ENCODE measurements at regions not wholly inside any gene's neighbourhood (a gene's known extent, or its start where the extent isn't known, plus 50 kb on each side); places are given as distances from the start of the nearest gene placed in this dataset.

- Histone ChIP-seq H3K9me1 (ENCODE audit: control insufficient read depth, insufficient read depth, low read length) (no peaks in the 10 kb centered on the region), H3K27ac (ENCODE audit: extremely low read depth, low read depth, low read length) (no peak overlapping the region), H4K20me1 (replicated peaks; ENCODE audit: control insufficient read depth, insufficient read depth, low read length) (no peaks in the 10 kb centered on the region), H2AFZ (ENCODE audit: low read depth, low read length) (no peak overlapping the region), H3K4me3 (no peak overlapping the region), H3K27me3 (ENCODE audit: control insufficient read depth in 2 of 2, insufficient read depth in 2 of 2, low read length in 2 of 2) (no peaks in the 10 kb centered on the region), H3K4me1 (replicated peaks in 1 of 2; ENCODE audit: control insufficient read depth in 2 of 2, insufficient read depth in 2 of 2, low read length in 2 of 2) (no peaks in the 10 kb centered on the region), H3K79me2 (ENCODE audit: control insufficient read depth, insufficient read depth, low read length) (no peaks in the 10 kb centered on the region), H3K4me2 (ENCODE audit: insufficient read depth, low read length) (no peak overlapping the region), H3K9ac (ENCODE audit: insufficient read depth in 1 of 2, low read depth in 2 of 2, low read length in 2 of 2) (no peak overlapping the region), H3K9me3 (replicated peaks; ENCODE audit: control insufficient read depth, insufficient read depth, low read depth, low read length) (no peaks in the 10 kb centered on the region), H3K36me3 (ENCODE audit: control insufficient read depth, insufficient read depth, low read length) (no peaks in the 10 kb centered on the region)
- ChIA-PET POLR2A (no interaction called here), CTCF (ENCODE audit: low intra/inter-chr PET ratio) (no interaction called here)
- intact Hi-C loops (cut with micrococcal nuclease) = no loop called here
- BruUV-seq (replicated peaks) = no TSS peak
- in situ Hi-C loops (cut with MboI) = no loop called here
- DNase-seq (ENCODE audit: extremely low read depth in 1 of 4, low spot score in 3 of 4) (no peak), ATAC-seq (no peak), FAIRE-seq (no peak)
- 0% methylated on average over 1 of the region's 1 CpG for WGBS (ENCODE audit: insufficient coverage, low coverage, missing lambda C conversion rate)
- no peak for TF ChIP-seq CBX3 (IDR thresholded peaks at IDR 0.05; ENCODE audit: borderline replicate concordance in 1 of 2, low read length in 2 of 2)
- TF ChIP-seq IRF1 (CRISPR knock-in tag; IDR thresholded peaks at IDR 0.05; ENCODE audit: borderline replicate concordance) = no peak
- TF ChIP-seq CSDE1 (IDR thresholded peaks at IDR 0.05) = no peak
- no peak for TF ChIP-seq ZNF253 (CRISPR knock-in tag; conservative IDR thresholded peaks at IDR 0.05)
- no peak for TF ChIP-seq SNIP1 (IDR thresholded peaks at IDR 0.05; ENCODE audit: low read depth)
- TF ChIP-seq CREBBP (IDR thresholded peaks at IDR 0.05; ENCODE audit: low read depth, low read length) = no peak
- TF ChIP-seq TFAM (CRISPR knock-in tag; conservative IDR thresholded peaks at IDR 0.05) = no peak
- no peak for TF ChIP-seq ZNF445 (CRISPR knock-in tag; IDR thresholded peaks at IDR 0.05; ENCODE audit: low read depth)
- no peak for TF ChIP-seq CBX5 (IDR thresholded peaks at IDR 0.05; ENCODE audit: borderline replicate concordance, low read depth)
- TF ChIP-seq CTCF (IDR thresholded peaks at IDR 0.05 in 2 of 3, conservative IDR thresholded peaks at IDR 0.05 in 1 of 3; ENCODE audit: insufficient read depth in 2 of 3, low read depth in 1 of 3, low read length in 3 of 3) = no peak
- TF ChIP-seq CHD4 (IDR thresholded peaks at IDR 0.05; ENCODE audit: insufficient read depth, insufficient replicate concordance, low read depth, low read length, poor library complexity, severe bottlenecking) = no peak
- no peak for TF ChIP-seq DLX4 (CRISPR knock-in tag; IDR thresholded peaks at IDR 0.05)
- no peak for TF ChIP-seq GTF3C2 (IDR thresholded peaks at IDR 0.05; ENCODE audit: borderline replicate concordance, extremely low read depth, insufficient read length)
- no peak for TF ChIP-seq XRCC4 (IDR thresholded peaks at IDR 0.05; ENCODE audit: extremely low read depth, insufficient read depth, insufficient read length)
- TF ChIP-seq STAT5B (CRISPR knock-in tag; IDR thresholded peaks at IDR 0.05) = no peak
- TF ChIP-seq MAZ (CRISPR knock-in tag; conservative IDR thresholded peaks at IDR 0.05 in 1 of 2, IDR thresholded peaks at IDR 0.05 in 1 of 2) = no peak
Measured at GRCh38 chr3:117540597-117540996, 831.0 kb downstream of the TUSC7 start.

All from K562 (cell line).